ENCODE measurements at regions not wholly inside any gene's neighbourhood (a gene's known extent, or its start where the extent isn't known, plus 50 kb on each side); places are given as distances from the start of the nearest gene placed in this dataset.
A peak's percentile ranks its signal among the peaks of the same experiment; 100 is the strongest.

- H3K9me3 Mint-ChIP-seq, result no peaks in the 10 kb centered on the region
- H3K4me1 Mint-ChIP-seq (ENCODE audit: low read depth in 2 of 2), result no peaks in the 10 kb centered on the region
- peaks cover 4% of the 10 kb centered on the region for H3K36me3 Mint-ChIP-seq (ENCODE audit: insufficient read depth)
Observed at GRCh38 chr11:112310848-112311247, 50.2 kb upstream of the PLET1 start.

DNA sequence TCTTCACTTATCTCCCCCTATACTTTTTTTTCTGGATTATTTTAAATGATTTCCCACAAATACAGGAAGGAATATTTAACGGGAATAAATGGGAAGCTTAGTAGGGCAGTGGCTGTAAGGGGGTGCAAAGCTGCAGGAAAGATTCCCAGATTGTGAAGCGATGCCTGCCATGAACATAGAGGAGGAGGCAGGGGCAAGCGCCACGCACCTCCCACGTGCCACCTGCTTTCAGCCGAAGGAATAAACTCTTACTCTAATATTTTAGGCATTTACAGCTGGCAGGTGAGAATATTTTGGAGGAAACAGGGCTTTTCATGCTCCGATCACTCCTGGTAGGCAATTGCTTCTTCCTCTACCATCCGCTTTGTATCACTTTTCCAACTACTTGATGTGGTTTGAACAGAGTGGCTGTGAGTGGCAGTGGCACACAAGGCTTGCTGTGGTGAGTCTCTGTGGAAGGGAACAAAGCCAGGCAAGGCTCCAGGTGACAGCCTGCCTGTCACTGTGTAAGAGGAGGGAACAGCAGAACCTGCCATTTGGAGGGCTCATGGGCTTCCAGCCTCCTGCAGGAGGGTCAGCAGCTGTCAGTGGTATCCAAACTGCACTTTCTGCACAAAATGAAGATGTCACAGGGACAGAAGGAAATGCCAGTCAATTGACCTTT, 54.5 kb upstream of the PLET1 start:
- H3K36me3 Mint-ChIP-seq (ENCODE audit: insufficient read depth), result peaks cover 4% of the 10 kb centered on the region
- H3K9me3 Mint-ChIP-seq, result no peaks in the 10 kb centered on the region
- H3K27me3 Mint-ChIP-seq, result no peaks in the 10 kb centered on the region
- no peak overlapping the region for H3K27ac Mint-ChIP-seq
- H3K4me1 Mint-ChIP-seq (ENCODE audit: low read depth in 2 of 2), result no peaks in the 10 kb centered on the region
- no peak for DNase-seq
- no peak overlapping the region for H3K4me3 Mint-ChIP-seq
- ATAC-seq (replicated peaks), result no peak

More at GRCh38 chr11:112310848-112311247, 50.2 kb upstream of the PLET1 start:
- Mint-ChIP-seq H3K4me3 (no peak overlapping the region), H3K27ac (no peak overlapping the region), H3K27me3 (no peaks in the 10 kb centered on the region)
- ATAC-seq (replicated peaks) (no peak), DNase-seq (no peak)

DNA sequence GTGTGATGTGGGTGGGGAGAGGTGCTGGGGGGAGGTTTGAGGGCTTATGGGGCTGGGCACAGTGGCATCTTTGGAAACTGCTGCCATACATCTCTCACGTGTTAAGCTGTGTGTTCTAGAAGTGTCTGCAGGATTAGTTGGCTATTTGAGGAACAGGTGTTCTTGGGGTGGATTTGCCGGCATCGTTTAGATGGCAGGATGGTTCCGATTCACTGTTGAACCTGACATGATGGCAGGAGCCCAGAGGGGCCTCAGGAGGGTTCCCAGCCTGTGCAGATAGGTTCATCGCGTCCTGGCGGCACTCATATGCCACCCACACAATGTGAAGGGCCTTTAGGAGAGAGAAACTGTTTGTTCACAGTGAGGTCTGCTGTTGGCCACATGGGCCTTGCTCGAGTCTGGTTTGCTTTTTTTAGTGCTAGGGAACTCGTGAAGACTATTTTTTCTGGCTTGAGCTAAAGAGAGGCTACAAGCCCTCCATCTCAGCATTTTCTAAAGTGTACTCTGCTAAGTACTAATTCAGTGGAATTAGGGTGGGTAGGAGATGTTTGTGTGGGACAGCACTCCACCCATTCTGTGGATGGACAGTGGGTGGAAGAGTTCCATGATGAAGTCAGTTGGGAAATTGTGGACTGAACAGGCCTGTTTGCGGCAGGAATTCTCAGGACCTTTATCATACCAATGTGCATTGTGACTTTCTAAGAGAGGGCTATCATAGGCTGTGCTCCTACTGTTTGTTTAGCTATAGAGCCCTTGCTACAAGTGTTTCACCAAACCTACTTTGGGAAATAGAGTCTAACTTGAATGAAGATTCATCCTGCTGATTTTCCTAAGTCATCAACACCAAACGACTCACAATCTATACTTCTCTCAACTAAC, 55.4 kb upstream of the PLET1 start:
- H3K27ac Mint-ChIP-seq, result no peak overlapping the region
- DNase-seq (no peak), ATAC-seq (replicated peaks) (no peak)
- no peak overlapping the region for H3K4me3 Mint-ChIP-seq
- H3K9me3 Mint-ChIP-seq, result no peaks in the 10 kb centered on the region
- no peaks in the 10 kb centered on the region for H3K4me1 Mint-ChIP-seq (ENCODE audit: low read depth in 2 of 2)
- no peaks in the 10 kb centered on the region for H3K27me3 Mint-ChIP-seq
- H3K36me3 Mint-ChIP-seq (ENCODE audit: insufficient read depth), result no peaks in the 10 kb centered on the region

GRCh38 chr11:112316971-112317370, 56.3 kb upstream of the PLET1 start:
- Mint-ChIP-seq H3K9me3 (no peaks in the 10 kb centered on the region), H3K27me3 (no peaks in the 10 kb centered on the region), H3K36me3 (ENCODE audit: insufficient read depth) (no peaks in the 10 kb centered on the region), H3K4me1 (ENCODE audit: low read depth in 2 of 2) (peaks cover 0 to 4% of the 10 kb centered on the region in 2 donors), H3K4me3 (no peak overlapping the region), H3K27ac (no peak overlapping the region)
- DNase-seq, result no peak
- ATAC-seq (replicated peaks), result no peak

GRCh38 chr11:112318184-112318591, 57.5 kb upstream of the PLET1 start:
- Mint-ChIP-seq H3K27ac (no peak overlapping the region), H3K27me3 (no peaks in the 10 kb centered on the region), H3K9me3 (no peaks in the 10 kb centered on the region), H3K36me3 (ENCODE audit: insufficient read depth) (no peaks in the 10 kb centered on the region), H3K4me3 (no peak overlapping the region), H3K4me1 (ENCODE audit: low read depth in 2 of 2) (peaks cover 0 to 8% of the 10 kb centered on the region in 2 donors)
- DNase-seq, result no peak
- no peak for ATAC-seq (replicated peaks)

GRCh38 chr11:112318661-112319060, 58.0 kb upstream of the PLET1 start:
- ATAC-seq (replicated peaks) (no peak), DNase-seq (no peak)
- Mint-ChIP-seq H3K9me3 (no peaks in the 10 kb centered on the region), H3K27ac (no peak overlapping the region), H3K27me3 (no peaks in the 10 kb centered on the region), H3K4me1 (ENCODE audit: low read depth in 2 of 2) (peaks cover 0 to 8% of the 10 kb centered on the region in 2 donors), H3K4me3 (no peak overlapping the region), H3K36me3 (ENCODE audit: insufficient read depth) (no peaks in the 10 kb centered on the region)

GRCh38 chr11:112320668-112321067, 60.0 kb upstream of the PLET1 start:
- Mint-ChIP-seq H3K4me3 (no peak overlapping the region), H3K36me3 (ENCODE audit: insufficient read depth) (no peaks in the 10 kb centered on the region), H3K9me3 (no peaks in the 10 kb centered on the region), H3K27ac (no peak overlapping the region), H3K27me3 (no peaks in the 10 kb centered on the region), H3K4me1 (ENCODE audit: low read depth in 2 of 2) (peaks cover 0 to 8% of the 10 kb centered on the region in 2 donors)
- ATAC-seq (replicated peaks) (no peak), DNase-seq (no peak)

DNA sequence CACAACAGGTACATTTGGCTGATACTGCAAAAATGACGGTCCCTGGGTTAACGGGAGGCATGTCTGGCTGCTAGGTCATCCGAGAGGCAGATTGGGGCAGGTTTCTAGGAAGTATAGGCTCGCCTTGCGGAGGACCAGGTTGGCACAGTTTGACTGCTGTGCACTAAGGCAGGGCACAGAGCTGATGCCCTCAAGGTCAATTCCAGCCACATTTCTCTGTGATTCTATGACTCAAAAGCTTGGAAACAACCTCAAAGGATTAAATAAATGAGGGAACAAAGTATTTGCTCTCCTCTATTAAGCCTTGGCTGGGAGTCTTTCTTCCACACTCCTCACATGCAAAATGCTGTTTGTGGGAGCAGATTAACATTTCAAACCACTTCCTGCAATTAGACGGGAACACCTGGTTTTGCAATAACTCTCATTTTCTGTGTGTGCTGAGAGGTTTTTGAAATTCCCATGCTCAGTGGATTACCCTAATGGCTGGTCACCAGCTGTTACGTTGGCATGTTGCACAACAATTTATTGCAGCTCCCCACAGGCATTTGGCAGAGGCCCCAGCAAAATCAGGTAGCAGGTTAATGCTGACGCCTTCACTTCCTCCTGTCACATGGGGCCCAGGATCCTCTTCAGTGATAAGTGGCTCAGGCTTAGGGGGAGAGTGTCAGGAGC, 61.0 kb upstream of the PLET1 start:
- Mint-ChIP-seq H3K27ac (peak overlapping the region in 1 of 2 donors; percentile 66), H3K36me3 (ENCODE audit: insufficient read depth) (no peaks in the 10 kb centered on the region), H3K27me3 (no peaks in the 10 kb centered on the region), H3K4me1 (ENCODE audit: low read depth in 2 of 2) (peaks cover 0 to 8% of the 10 kb centered on the region in 2 donors), H3K9me3 (no peaks in the 10 kb centered on the region), H3K4me3 (no peak overlapping the region)
- ATAC-seq (replicated peaks) (peak; percentile 69), DNase-seq (no peak)

- no peak overlapping the region for H3K4me3 Mint-ChIP-seq
- no peaks in the 10 kb centered on the region for H3K36me3 Mint-ChIP-seq (ENCODE audit: insufficient read depth)
- H3K9me3 Mint-ChIP-seq, result no peaks in the 10 kb centered on the region
- no peak for DNase-seq
- H3K27me3 Mint-ChIP-seq, result no peaks in the 10 kb centered on the region
- ATAC-seq (replicated peaks), result no peak
- peak overlapping the region in 1 of 2 donors; percentile 66 for H3K27ac Mint-ChIP-seq
- peaks cover 0 to 8% of the 10 kb centered on the region in 2 donors for H3K4me1 Mint-ChIP-seq (ENCODE audit: low read depth in 2 of 2)
Observed at GRCh38 chr11:112322173-112322790, 61.6 kb upstream of the PLET1 start.

GRCh38 chr11:112334381-112334780, 73.7 kb upstream of the PLET1 start:
- no peak for DNase-seq
- Mint-ChIP-seq H3K9me3 (no peaks in the 10 kb centered on the region), H3K27ac (no peak overlapping the region), H3K36me3 (ENCODE audit: insufficient read depth) (no peaks in the 10 kb centered on the region), H3K4me3 (no peak overlapping the region), H3K27me3 (peaks cover 0 to under 1% of the 10 kb centered on the region in 2 donors), H3K4me1 (ENCODE audit: low read depth in 2 of 2) (no peaks in the 10 kb centered on the region)
- ATAC-seq (replicated peaks), result no peak

DNA sequence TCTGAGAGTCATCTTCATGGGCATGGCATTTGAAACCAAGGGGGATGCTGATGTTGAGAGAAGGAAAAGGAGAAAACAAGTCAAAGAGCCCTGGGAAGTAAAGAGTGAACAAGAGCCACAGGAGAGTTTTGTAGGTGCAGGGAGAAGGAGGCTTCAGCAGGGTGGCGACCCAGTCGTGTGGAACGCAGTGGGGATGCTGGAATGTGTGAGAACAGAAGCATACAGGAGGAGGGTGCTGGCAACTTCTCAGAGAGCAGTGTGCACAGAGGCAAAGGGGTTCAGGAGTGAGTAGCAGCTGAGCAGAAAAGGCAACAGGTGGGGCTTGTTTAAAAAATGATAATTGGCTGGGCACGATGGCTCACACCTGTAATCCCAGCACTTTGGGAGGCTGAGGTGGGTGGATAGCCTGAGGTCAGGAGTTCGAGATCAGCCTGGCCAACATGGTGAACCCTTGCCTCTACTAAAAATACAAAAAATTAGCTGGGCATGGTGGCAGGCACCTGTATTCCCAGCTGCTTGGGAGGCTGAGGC, 75.8 kb upstream of the PLET1 start:
- H3K36me3 Mint-ChIP-seq (ENCODE audit: insufficient read depth), result no peaks in the 10 kb centered on the region
- ATAC-seq (replicated peaks) (no peak), DNase-seq (no peak)
- H3K27me3 Mint-ChIP-seq, result no peaks in the 10 kb centered on the region
- H3K4me3 Mint-ChIP-seq, result no peak overlapping the region
- H3K27ac Mint-ChIP-seq, result no peak overlapping the region
- no peaks in the 10 kb centered on the region for H3K9me3 Mint-ChIP-seq
- H3K4me1 Mint-ChIP-seq (ENCODE audit: low read depth in 2 of 2), result no peaks in the 10 kb centered on the region

GRCh38 chr11:112339566-112339965, 78.9 kb upstream of the PLET1 start:
- Mint-ChIP-seq H3K9me3 (no peaks in the 10 kb centered on the region), H3K27me3 (no peaks in the 10 kb centered on the region), H3K36me3 (ENCODE audit: insufficient read depth) (no peaks in the 10 kb centered on the region), H3K4me1 (ENCODE audit: low read depth in 2 of 2) (peaks cover 0 to 2% of the 10 kb centered on the region in 2 donors), H3K27ac (no peak overlapping the region), H3K4me3 (no peak overlapping the region)
- no peak for ATAC-seq (replicated peaks)
- no peak for DNase-seq

- peaks cover 0 to 2% of the 10 kb centered on the region in 2 donors for H3K4me1 Mint-ChIP-seq (ENCODE audit: low read depth in 2 of 2)
- no peak overlapping the region for H3K27ac Mint-ChIP-seq
- no peaks in the 10 kb centered on the region for H3K9me3 Mint-ChIP-seq
- no peaks in the 10 kb centered on the region for H3K27me3 Mint-ChIP-seq
- no peaks in the 10 kb centered on the region for H3K36me3 Mint-ChIP-seq (ENCODE audit: insufficient read depth)
- no peak for ATAC-seq (replicated peaks)
- no peak overlapping the region for H3K4me3 Mint-ChIP-seq
- no peak for DNase-seq
Observed at GRCh38 chr11:112343368-112344039, 82.8 kb upstream of the PLET1 start.
